HCT116 (cell line): ENCODE measurements at regions not wholly inside any gene's neighbourhood (a gene's known extent, or its start where the extent isn't known, plus 50 kb on each side); places are given as distances from the start of the nearest gene placed in this dataset.

Experiments
- ATAC-seq: fragments of 200-7000 bp; cut with Tn5 transposase; 2 replicates; pipeline ENCODE4 v1.9.1; 2020; ENCODE audit warnings: mild to moderate bottlenecking, moderate library complexity
- BruUV-seq: library from RNA; stranded (reverse); fragments of 400-500 nt; replicated peaks from 2 replicates; lab custom pipeline; 2021; lab: Mats Ljungman, UMichigan
- CTCF ChIA-PET: fragments of 300-600 bp; sonication (Branson Sonifier 250); formaldehyde crosslinking; loops from one replicate; lab custom pipeline; 2021; ENCODE audit warnings: antibody characterized with exemption; lab: Charles Lee
- POLR2A ChIA-PET: fragments of 300-600, 350-600 bp; sonication (Branson Sonifier 250); formaldehyde crosslinking; loops from one replicate; lab custom pipeline; 2021; ENCODE audit warnings: antibody characterized with exemption; lab: Charles Lee
- RAD21 ChIA-PET, 2 experiments: fragments of 300-600 bp; sonication (Branson Sonifier 250); formaldehyde crosslinking; loops; one replicate each; lab custom pipeline; 2023; ENCODE audit warnings: low total read pairs in 2 of 2; ENCODE audit not compliant: uncharacterized antibody in 2 of 2, unreplicated experiment in 2 of 2, low non-redundant PET in 1 of 2; lab: Charles Lee
- DNase-seq: peaks from one replicate; pipeline ENCODE4 v3.0.0-alpha.2; 2010; ENCODE audit warnings: low read depth, low spot score
- H2AFZ ChIP-seq: fragments of 200-600 bp; shearing (Covaris generic), sonication (generic); 2 replicates; pipeline ENCODE4 v1.6.1; 2017; ENCODE audit warnings: low read depth, mixed run types, mixed read lengths, antibody characterized with exemption, low read length; ENCODE audit not compliant: poor library complexity, severe bottlenecking
- H3K27ac ChIP-seq: 2 replicates; pipeline ENCODE4 v1.5.1; 2012; ENCODE audit warnings: low read depth, low read length
- H3K27me3 ChIP-seq: fragments of 200-600 bp; sonication (generic); 2 replicates; pipeline ENCODE4 v1.6.1; 2016; ENCODE audit warnings: mixed run types, low read length, mixed read lengths; ENCODE audit not compliant: insufficient read depth
- H3K36me3 ChIP-seq, 2 experiments: fragments of 200-500 bp in 1 of 2; fragments of 200-600 bp in 1 of 2; sonication (Bioruptor generic) in 1 of 2; sonication (generic) in 1 of 2; 2 replicates each; pipeline versions ENCODE4 v1.5.1 to v1.6.1; 2014 to 2016; ENCODE audit warnings: low read length in 2 of 2, inconsistent platforms in 1 of 2, mixed read lengths in 1 of 2, mixed run types in 1 of 2; ENCODE audit not compliant: insufficient read depth in 2 of 2, control insufficient read depth in 1 of 2
- H3K4me1 ChIP-seq, 2 experiments: fragments of 200-600 bp in 1 of 2; sonication (generic) in 1 of 2; 2 replicates each; pipeline versions ENCODE4 v1.5.1 to v1.6.1; 2012 to 2017; ENCODE audit warnings: low read length in 2 of 2, inconsistent platforms in 1 of 2, mild to moderate bottlenecking in 1 of 2, mixed read lengths in 1 of 2, mixed run types in 1 of 2, moderate library complexity in 1 of 2; ENCODE audit not compliant: insufficient read depth in 2 of 2, control insufficient read depth in 1 of 2
- H3K4me2 ChIP-seq: fragments of 200-600 bp; sonication (generic); 2 replicates; pipeline ENCODE4 v1.6.1; 2017; ENCODE audit warnings: mixed run types, low read length, mixed read lengths
- H3K4me3 ChIP-seq, 2 experiments: fragments of 200-600 bp in 1 of 2; sonication (generic) in 1 of 2; replicated peaks in 1 of 2; 2 replicates each; pipeline ENCODE4 v1.5.1; 2011 to 2016; ENCODE audit warnings: low read length in 2 of 2, control low read depth in 1 of 2, low read depth in 1 of 2, mild to moderate bottlenecking in 1 of 2, mixed read lengths in 1 of 2, mixed run types in 1 of 2
- H3K79me2 ChIP-seq: fragments of 200-600 bp; sonication (generic); 2 replicates; pipeline ENCODE4 v1.6.1; 2017; ENCODE audit warnings: mild to moderate bottlenecking, mixed run types, low read length, moderate library complexity, mixed read lengths; ENCODE audit not compliant: insufficient read depth
- H3K9ac ChIP-seq: fragments of 200-600 bp; sonication (generic); 2 replicates; pipeline ENCODE4 v1.6.1; 2016; ENCODE audit warnings: low read length, mixed read lengths
- H3K9me2 ChIP-seq: fragments of 200-600 bp; sonication (generic), shearing (Covaris generic); 2 replicates; pipeline ENCODE4 v1.6.1; 2017; ENCODE audit warnings: mixed run types, mild to moderate bottlenecking, moderate library complexity; ENCODE audit not compliant: insufficient read depth
- H3K9me3 ChIP-seq, 2 experiments: fragments of 200-500 bp in 1 of 2; fragments of 200-600 bp in 1 of 2; sonication (Bioruptor generic) in 1 of 2; sonication (generic) in 1 of 2; 2 replicates each; pipeline ENCODE4 v1.6.1; 2014 to 2017; ENCODE audit warnings: low read length in 2 of 2, mixed read lengths in 2 of 2, inconsistent platforms in 1 of 2, low read depth in 1 of 2, mild to moderate bottlenecking in 1 of 2, mixed run types in 1 of 2, moderate library complexity in 1 of 2; ENCODE audit not compliant: control insufficient read depth in 1 of 2, insufficient read depth in 1 of 2
- H4K20me1 ChIP-seq: fragments of 200-600 bp; sonication (generic), shearing (Covaris generic); 2 replicates; pipeline ENCODE4 v1.6.1; 2017; ENCODE audit warnings: mixed run types, mild to moderate bottlenecking, moderate library complexity; ENCODE audit not compliant: insufficient read depth
- CBX3 ChIP-seq: IDR thresholded peaks from 2 replicates; pipeline ENCODE4 v1.6.1; 2012; ENCODE audit warnings: low read depth
- CEBPB ChIP-seq: IDR thresholded peaks from 2 replicates; pipeline ENCODE4 v1.6.1; 2012; ENCODE audit warnings: low read depth
- CTCF ChIP-seq, 3 experiments: fragments of 200-600 bp in 1 of 3; sonication (generic) in 1 of 3; IDR thresholded peaks in 2 of 3; conservative IDR thresholded peaks in 1 of 3; 2 replicates each; pipeline ENCODE4 v1.5.1; 2012 to 2017; ENCODE audit warnings: low read depth in 2 of 3, low read length in 2 of 3, antibody characterized with exemption in 1 of 3, borderline replicate concordance in 1 of 3, control low read depth in 1 of 3, mild to moderate bottlenecking in 1 of 3, mixed read lengths in 1 of 3, mixed run types in 1 of 3, moderate library complexity in 1 of 3; ENCODE audit not compliant: insufficient read depth in 1 of 3
- EGR1 ChIP-seq: IDR thresholded peaks from 2 replicates; pipeline ENCODE4 v1.6.1; 2012; ENCODE audit warnings: low read depth
- ELF1 ChIP-seq: IDR thresholded peaks from 2 replicates; pipeline ENCODE4 v1.6.1; 2012; ENCODE audit warnings: low read depth, borderline replicate concordance
- EZH2 ChIP-seq: fragments of 200-600 bp; sonication (generic); IDR thresholded peaks from 2 replicates; pipeline ENCODE4 v1.6.1; 2017; ENCODE audit warnings: antibody characterized with exemption, mixed run types
- FOSL1 ChIP-seq: IDR thresholded peaks from 2 replicates; pipeline ENCODE4 v1.6.1; 2012; ENCODE audit warnings: low read depth
- MAX ChIP-seq: IDR thresholded peaks from 2 replicates; pipeline ENCODE4 v1.6.1; 2012
- SRF ChIP-seq: IDR thresholded peaks from 2 replicates; pipeline ENCODE4 v1.6.1; 2012; ENCODE audit warnings: low read depth
- TCF7L2 ChIP-seq: IDR thresholded peaks from 2 replicates; pipeline ENCODE4 v1.7.0; 2011; ENCODE audit warnings: borderline replicate concordance, inconsistent platforms; ENCODE audit not compliant: insufficient read depth, insufficient read length; ENCODE audit errors: extremely low read depth
- YY1 ChIP-seq: IDR thresholded peaks from 2 replicates; pipeline ENCODE4 v1.6.1; 2011; ENCODE audit warnings: low read length, low read depth, moderate library complexity, mild to moderate bottlenecking; ENCODE audit not compliant: insufficient replicate concordance; ENCODE audit errors: extremely low read depth
- ZFX ChIP-seq: fragments of 450-650 bp; IDR thresholded peaks from 2 replicates; pipeline ENCODE4 v1.6.1; 2017
- intact Hi-C: fragments of 100-400 bp; cut with micrococcal nuclease; formaldehyde crosslinking; loops from 2 replicates; pipeline ENCODE4 v1.10.0; 2022

- no peaks in the 10 kb centered on the region for H3K79me2 ChIP-seq
- H3K9ac ChIP-seq = no peak overlapping the region
- ChIA-PET POLR2A (no interaction called here), CTCF (no interaction called here), RAD21 (no interaction called here)
- no peak overlapping the region for H3K27ac ChIP-seq
- no peaks in the 10 kb centered on the region for H3K36me3 ChIP-seq
- intact Hi-C loops = no loop called here
- H3K4me3 ChIP-seq = no peak overlapping the region
- peaks cover 28% of the 10 kb centered on the region for H3K27me3 ChIP-seq
- H3K4me2 ChIP-seq = no peak overlapping the region
- TF ChIP-seq SRF = no peak
- TF ChIP-seq TCF7L2 = no peak
- no peak for TF ChIP-seq CBX3
- TF ChIP-seq ZFX = no peak
- no peak for TF ChIP-seq YY1
- TF ChIP-seq ELF1 = no peak
- no peak for TF ChIP-seq EZH2
- TF ChIP-seq MAX = no peak
- no peak for TF ChIP-seq CTCF (IDR thresholded peaks at IDR 0.05 in 2 of 3, conservative IDR thresholded peaks at IDR 0.05 in 1 of 3; ENCODE audit: borderline replicate concordance in 1 of 3, insufficient read depth in 1 of 3, low read depth in 2 of 3, low read length in 2 of 3)
- TF ChIP-seq EGR1 = no peak
- no peak for TF ChIP-seq CEBPB
- TF ChIP-seq FOSL1 = no peak
- no peaks in the 10 kb centered on the region for H3K9me3 ChIP-seq
- ATAC-seq (no peak), DNase-seq (no peak)
- no TSS peak for BruUV-seq
- H2AFZ ChIP-seq = no peak overlapping the region
- H3K4me1 ChIP-seq = no peaks in the 10 kb centered on the region
- no peaks in the 10 kb centered on the region for H3K9me2 ChIP-seq
- no peaks in the 10 kb centered on the region for H4K20me1 ChIP-seq
Measured at GRCh38 chr17:12584727-12585126, 81.0 kb upstream of the MYOCD start.
